ENCODE measurements at regions not wholly inside any gene's neighbourhood (a gene's known extent, or its start where the extent isn't known, plus 50 kb on each side); places are given as distances from the start of the nearest gene placed in this dataset.

GRCh38 chr5:164735334-164735733 lies 1229.9 kb downstream of the MAT2B start:
- TF ChIP-seq POLR2A (IDR thresholded peaks at IDR 0.05; ENCODE audit: low read depth, low read length) = no peak
- DNase-seq (ENCODE audit: insufficient read length, low spot score) = no peak
- FAIRE-seq = no peak

GRCh38 chr5:164741376-164741775 lies 1236.0 kb downstream of the MAT2B start:
- TF ChIP-seq POLR2A (IDR thresholded peaks at IDR 0.05; ENCODE audit: low read depth, low read length) = no peak
- FAIRE-seq (no peak), DNase-seq (ENCODE audit: insufficient read length, low spot score) (no peak)

- DNase-seq (ENCODE audit: insufficient read length, low spot score) (no peak), FAIRE-seq (no peak)
- TF ChIP-seq POLR2A (IDR thresholded peaks at IDR 0.05; ENCODE audit: low read depth, low read length) = no peak
These were observed 1236.6 kb downstream of the MAT2B start for GRCh38 chr5:164742025-164742424.

GRCh38 chr5:164746723-164747122 lies 1241.3 kb downstream of the MAT2B start:
- DNase-seq (ENCODE audit: insufficient read length, low spot score) = no peak
- no peak for FAIRE-seq
- no peak for TF ChIP-seq POLR2A (IDR thresholded peaks at IDR 0.05; ENCODE audit: low read depth, low read length)

GRCh38 chr5:164747371-164747770 lies 1242.0 kb downstream of the MAT2B start:
- FAIRE-seq (no peak), DNase-seq (ENCODE audit: insufficient read length, low spot score) (no peak)
- TF ChIP-seq POLR2A (IDR thresholded peaks at IDR 0.05; ENCODE audit: low read depth, low read length) = no peak

DNA sequence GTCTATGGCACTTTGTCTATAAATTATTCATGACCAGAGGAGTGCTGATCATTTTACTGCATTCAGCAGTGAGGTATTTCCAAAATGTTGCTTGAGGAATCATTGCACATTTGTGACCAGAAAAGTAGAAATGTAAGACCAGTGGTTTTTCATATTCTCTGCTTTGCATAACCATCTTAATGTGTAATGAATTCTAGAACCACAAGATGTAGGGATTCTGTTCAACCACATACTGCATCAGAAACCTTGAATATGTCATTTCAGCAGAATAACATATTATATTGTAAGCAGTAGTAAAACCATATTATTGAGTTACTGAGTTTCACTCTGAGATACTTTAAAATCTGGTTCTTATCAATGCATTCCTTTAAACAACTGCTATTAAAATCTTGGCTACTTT lies 1243.4 kb downstream of the MAT2B start:
- DNase-seq (ENCODE audit: insufficient read length, low spot score) (no peak), FAIRE-seq (no peak)
- no peak for TF ChIP-seq POLR2A (IDR thresholded peaks at IDR 0.05; ENCODE audit: low read depth, low read length)

GRCh38 chr5:164753434-164753833 lies 1248.0 kb downstream of the MAT2B start:
- FAIRE-seq (no peak), DNase-seq (ENCODE audit: insufficient read length, low spot score) (no peak)
- no peak for TF ChIP-seq POLR2A (IDR thresholded peaks at IDR 0.05; ENCODE audit: low read depth, low read length)

DNA sequence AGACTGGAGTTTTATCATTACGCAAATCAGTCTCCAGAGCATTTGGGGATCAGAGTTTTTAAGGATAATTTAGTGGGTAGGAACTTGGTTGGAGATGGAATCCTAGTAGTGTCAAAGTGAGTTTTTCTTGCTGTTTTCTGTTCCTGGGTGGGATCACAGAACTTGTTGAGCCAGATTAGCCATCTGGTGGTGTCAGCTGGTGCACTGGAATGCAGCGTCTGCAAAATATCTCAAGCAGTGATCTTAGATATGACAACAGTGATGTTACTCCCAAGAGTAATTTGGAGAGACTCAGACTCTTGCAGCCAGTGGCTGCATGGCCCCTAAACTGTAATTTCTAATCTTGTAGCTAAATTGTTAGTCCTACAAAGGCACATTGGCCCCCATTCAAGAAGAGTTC lies 1257.8 kb downstream of the MAT2B start:
- no peak for TF ChIP-seq POLR2A (IDR thresholded peaks at IDR 0.05; ENCODE audit: low read depth, low read length)
- DNase-seq (ENCODE audit: insufficient read length, low spot score) (no peak), FAIRE-seq (no peak)

- FAIRE-seq = no peak
- TF ChIP-seq POLR2A (IDR thresholded peaks at IDR 0.05; ENCODE audit: low read depth, low read length) = no peak
These were observed 1266.7 kb downstream of the MAT2B start for GRCh38 chr5:164772122-164772521.

DNA sequence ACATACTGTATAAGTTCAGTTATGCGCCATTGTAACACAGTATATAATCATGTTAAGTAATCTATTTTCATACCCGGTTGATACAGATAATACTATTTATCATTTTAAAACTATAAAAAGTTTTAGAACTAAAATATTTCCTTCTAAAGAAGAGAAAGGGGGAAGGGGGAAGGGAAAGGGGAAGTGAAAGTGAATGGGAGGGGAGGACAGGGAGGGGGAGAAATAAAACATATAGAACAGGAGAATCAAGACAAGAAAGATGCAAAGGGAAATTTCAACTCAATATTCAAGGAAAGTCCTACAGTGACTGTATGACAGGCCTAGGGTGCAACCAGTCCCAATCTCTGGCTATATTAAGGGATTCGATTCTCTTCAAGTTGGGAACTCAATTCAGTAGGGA lies 1278.8 kb downstream of the MAT2B start:
- TF ChIP-seq POLR2A (IDR thresholded peaks at IDR 0.05; ENCODE audit: low read depth, low read length) = no peak
- no peak for DNase-seq (ENCODE audit: insufficient read length, low spot score)
- FAIRE-seq = no peak

More at GRCh38 chr5:164772122-164772521, 1266.7 kb downstream of the MAT2B start:
- DNase-seq (ENCODE audit: insufficient read length, low spot score) = no peak

DNA sequence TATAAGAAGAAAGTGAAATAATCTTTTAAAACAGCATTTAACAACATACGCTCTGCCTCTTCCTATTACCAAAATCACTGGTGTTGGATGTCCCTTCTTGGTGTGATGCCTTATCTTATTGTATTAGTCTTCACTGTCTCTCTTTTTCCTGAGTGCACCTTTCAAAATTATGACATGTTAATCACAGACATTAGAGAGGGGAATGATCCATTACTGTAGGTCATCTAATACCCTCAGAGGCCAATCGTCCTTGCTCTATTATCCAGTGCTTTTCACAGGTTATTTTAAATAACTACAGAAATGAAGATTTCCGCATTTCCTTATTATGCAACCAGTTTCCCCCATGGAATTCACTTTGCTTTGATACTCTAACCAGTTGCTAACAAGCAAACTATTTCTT lies 1292.7 kb downstream of the MAT2B start:
- FAIRE-seq = no peak
- no peak for TF ChIP-seq POLR2A (IDR thresholded peaks at IDR 0.05; ENCODE audit: low read depth, low read length)
- DNase-seq (ENCODE audit: insufficient read length, low spot score) = no peak

DNA sequence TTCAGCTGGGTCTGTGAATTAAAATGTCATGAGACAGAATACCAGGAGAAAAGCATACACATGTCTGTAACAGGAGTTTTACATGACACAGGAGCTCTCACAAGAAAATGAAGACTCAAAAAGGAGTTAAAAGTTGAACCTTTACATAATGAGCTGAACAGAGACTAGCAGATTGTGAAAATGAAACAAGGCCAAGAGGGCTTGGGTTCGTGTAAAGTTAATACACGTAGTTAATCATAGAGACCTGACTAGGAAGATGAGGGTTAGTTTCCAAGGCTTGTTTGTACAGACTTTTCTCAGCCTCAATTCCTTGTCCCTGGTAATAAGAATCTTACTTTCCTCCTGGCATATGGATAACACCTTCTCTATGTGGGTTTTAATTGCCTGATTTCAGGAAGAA lies 1294.0 kb downstream of the MAT2B start:
- FAIRE-seq (no peak), DNase-seq (ENCODE audit: insufficient read length, low spot score) (no peak)
- TF ChIP-seq POLR2A (IDR thresholded peaks at IDR 0.05; ENCODE audit: low read depth, low read length) = no peak

DNA sequence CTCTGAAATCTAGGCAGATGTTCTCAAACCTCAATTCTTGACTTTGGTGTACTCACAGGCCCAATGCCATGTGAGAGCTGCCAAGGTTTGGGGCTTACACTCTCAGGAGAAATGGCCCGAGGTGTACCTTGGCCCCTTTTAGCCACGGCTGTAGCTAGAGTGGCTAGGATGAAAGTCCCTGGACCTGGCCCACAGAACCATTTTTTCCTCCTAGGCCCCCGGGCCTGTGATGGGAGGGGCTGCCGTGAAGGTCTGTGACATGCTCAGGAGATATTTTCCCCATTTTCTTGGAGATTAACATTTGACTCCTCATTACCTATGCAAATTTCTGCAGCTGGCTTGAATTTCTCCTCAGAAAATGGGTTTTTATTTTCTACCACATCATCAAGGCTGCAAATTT lies 1296.5 kb downstream of the MAT2B start:
- FAIRE-seq (no peak), DNase-seq (ENCODE audit: insufficient read length, low spot score) (no peak)
- no peak for TF ChIP-seq POLR2A (IDR thresholded peaks at IDR 0.05; ENCODE audit: low read depth, low read length)

GRCh38 chr5:164809821-164810220 lies 1304.4 kb downstream of the MAT2B start:
- FAIRE-seq = no peak

DNA sequence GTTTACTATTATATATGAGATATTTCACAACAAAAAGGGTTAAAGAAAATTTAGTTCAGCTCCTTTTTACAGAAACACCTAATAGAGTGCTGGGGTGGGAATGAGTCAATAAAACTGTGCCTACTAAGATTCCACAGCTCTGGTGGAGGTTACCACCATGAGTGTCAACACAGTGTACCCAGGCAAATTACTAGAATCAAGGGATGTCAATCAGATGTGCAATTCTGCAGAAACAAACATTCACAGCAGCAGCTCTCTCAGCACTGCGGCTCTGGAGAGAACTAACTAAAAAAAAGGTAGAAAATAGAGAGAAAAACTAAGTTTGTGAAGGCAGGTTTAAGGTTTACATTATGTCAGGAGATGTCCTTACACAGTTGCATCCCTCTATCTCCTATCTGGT lies 1313.0 kb downstream of the MAT2B start:
- TF ChIP-seq POLR2A (IDR thresholded peaks at IDR 0.05; ENCODE audit: low read depth, low read length) = no peak
- DNase-seq (ENCODE audit: insufficient read length, low spot score) (no peak), FAIRE-seq (no peak)

More at GRCh38 chr5:164809821-164810220, 1304.4 kb downstream of the MAT2B start:
- no peak for DNase-seq (ENCODE audit: insufficient read length, low spot score)
- no peak for TF ChIP-seq POLR2A (IDR thresholded peaks at IDR 0.05; ENCODE audit: low read depth, low read length)

- DNase-seq (ENCODE audit: insufficient read length, low spot score) = no peak
- FAIRE-seq = no peak
These were observed 1319.3 kb downstream of the MAT2B start for GRCh38 chr5:164824671-164825070.

More at GRCh38 chr5:164824671-164825070, 1319.3 kb downstream of the MAT2B start:
- no peak for TF ChIP-seq POLR2A (IDR thresholded peaks at IDR 0.05; ENCODE audit: low read depth, low read length)

Data from H54 (cell line).